H9 (cell line): ENCODE measurements at regions not wholly inside any gene's neighbourhood (a gene's known extent, or its start where the extent isn't known, plus 50 kb on each side); places are given as distances from the start of the nearest gene placed in this dataset.

ENCODE experiments used
- DNase-seq: peaks from one replicate; pipeline ENCODE4 v3.0.0-alpha.2; 2017
- H2AFZ ChIP-seq: one replicate; pipeline ENCODE4 v1.6.1; 2013; ENCODE audit warnings: mild to moderate bottlenecking, low read length, control low read depth, moderate library complexity
- H2AK5ac ChIP-seq: 2 replicates; pipeline ENCODE4 v1.6.1; 2013; ENCODE audit warnings: low read length, control low read depth, mixed read lengths; ENCODE audit not compliant: insufficient read length
- H2BK120ac ChIP-seq: one replicate; pipeline ENCODE4 v1.6.1; 2013; ENCODE audit warnings: low read depth, mild to moderate bottlenecking, low read length, control low read depth, inconsistent platforms; ENCODE audit not compliant: poor library complexity, severe bottlenecking
- H2BK12ac ChIP-seq: 2 replicates; pipeline ENCODE4 v1.6.1; 2013; ENCODE audit warnings: low read length, control low read depth, mixed read lengths, low read depth; ENCODE audit not compliant: insufficient read length
- H2BK15ac ChIP-seq: 2 replicates; pipeline ENCODE4 v1.6.1; 2013; ENCODE audit warnings: low read depth, low read length, control low read depth
- H2BK20ac ChIP-seq: one replicate; pipeline ENCODE4 v1.6.1; 2013; ENCODE audit warnings: low read depth, mild to moderate bottlenecking, low read length, control low read depth, inconsistent platforms; ENCODE audit not compliant: poor library complexity, severe bottlenecking
- H2BK5ac ChIP-seq: 2 replicates; pipeline ENCODE4 v1.6.1; 2013; ENCODE audit warnings: low read length, control low read depth, mixed read lengths; ENCODE audit not compliant: insufficient read length
- H3K14ac ChIP-seq: 2 replicates; pipeline ENCODE4 v1.6.1; 2013; ENCODE audit warnings: low read length, control low read depth; ENCODE audit not compliant: insufficient read depth
- H3K18ac ChIP-seq: 2 replicates; pipeline ENCODE4 v1.6.1; 2013; ENCODE audit warnings: low read depth, mild to moderate bottlenecking, mixed read lengths, low read length, control low read depth; ENCODE audit not compliant: insufficient read length
- H3K23ac ChIP-seq: 2 replicates; pipeline ENCODE4 v1.6.1; 2013; ENCODE audit warnings: low read length, control low read depth, mixed read lengths, low read depth; ENCODE audit not compliant: insufficient read length
- H3K23me2 ChIP-seq: 2 replicates; pipeline ENCODE4 v1.6.1; 2013; ENCODE audit warnings: low read depth, mild to moderate bottlenecking, mixed read lengths, low read length, control low read depth; ENCODE audit not compliant: insufficient read length, poor library complexity, severe bottlenecking
- H3K27ac ChIP-seq: 2 replicates; pipeline ENCODE4 v1.5.1; 2013; ENCODE audit warnings: low read length, control low read depth, mixed read lengths, low read depth; ENCODE audit not compliant: insufficient read length
- H3K27me3 ChIP-seq: 2 replicates; pipeline ENCODE4 v1.6.1; 2013; ENCODE audit warnings: low read length, control low read depth, inconsistent platforms; ENCODE audit not compliant: insufficient read depth
- H3K4ac ChIP-seq: 2 replicates; pipeline ENCODE4 v1.6.1; 2013; ENCODE audit warnings: low read depth, mild to moderate bottlenecking, control low read depth, inconsistent platforms, low read length, moderate library complexity
- H3K4me1 ChIP-seq: 2 replicates; pipeline ENCODE4 v1.6.1; 2013; ENCODE audit warnings: low read length, control low read depth, inconsistent platforms; ENCODE audit not compliant: insufficient read depth
- H3K4me2 ChIP-seq: 2 replicates; pipeline ENCODE4 v1.6.1; 2013; ENCODE audit warnings: low read length, control low read depth, mixed read lengths; ENCODE audit not compliant: insufficient read length, insufficient read depth
- H3K56ac ChIP-seq: 2 replicates; pipeline ENCODE4 v1.6.1; 2013; ENCODE audit warnings: low read depth, mild to moderate bottlenecking, mixed read lengths, low read length, control low read depth; ENCODE audit not compliant: insufficient read length
- H3K79me1 ChIP-seq: 2 replicates; pipeline ENCODE4 v1.6.1; 2013; ENCODE audit warnings: low read depth, mild to moderate bottlenecking, moderate library complexity, low read length, control low read depth, inconsistent platforms; ENCODE audit not compliant: insufficient read depth, poor library complexity, severe bottlenecking
- H3K79me2 ChIP-seq: 2 replicates; pipeline ENCODE4 v1.6.1; 2013; ENCODE audit warnings: low read length, control low read depth, inconsistent platforms; ENCODE audit not compliant: insufficient read depth
- H3K9ac ChIP-seq: 2 replicates; pipeline ENCODE4 v1.6.1; 2013; ENCODE audit warnings: low read length, control low read depth, mixed read lengths; ENCODE audit not compliant: insufficient read length; ENCODE audit errors: extremely low read depth
- H3K9me3 ChIP-seq: one replicate; pipeline ENCODE4 v1.6.1; 2013; ENCODE audit warnings: low read depth, low read length, inconsistent platforms; ENCODE audit not compliant: control insufficient read depth
- H3T11ph ChIP-seq: one replicate; pipeline ENCODE4 v1.6.1; 2013; ENCODE audit warnings: mild to moderate bottlenecking, low read length, control low read depth, inconsistent platforms
- H4K20me1 ChIP-seq: one replicate; pipeline ENCODE4 v1.6.1; 2013; ENCODE audit not compliant: control insufficient read depth, insufficient read length, insufficient read depth
- H4K5ac ChIP-seq: 2 replicates; pipeline ENCODE4 v1.6.1; 2013; ENCODE audit warnings: low read depth, mild to moderate bottlenecking, mixed read lengths, low read length, control low read depth; ENCODE audit not compliant: insufficient read length
- H4K8ac ChIP-seq: replicated peaks from 2 replicates; pipeline ENCODE4 v1.6.1; 2013; ENCODE audit warnings: low read length, control low read depth, mixed read lengths, low read depth; ENCODE audit not compliant: insufficient read length
- H4K91ac ChIP-seq: 2 replicates; pipeline ENCODE4 v1.6.1; 2013; ENCODE audit warnings: low read depth, mild to moderate bottlenecking, moderate library complexity, mixed read lengths, low read length, control low read depth; ENCODE audit not compliant: insufficient read length
- H3K27ac Mint-ChIP-seq, 3 experiments: 2 replicates in 2 of 3; 3 replicates in 1 of 3; pipeline ENCODE4 v1.8.0; 2020 to 2021; ENCODE audit warnings: mixed read lengths in 3 of 3, mild to moderate bottlenecking in 1 of 3, moderate library complexity in 1 of 3
- H3K27me3 Mint-ChIP-seq: 2 replicates; pipeline ENCODE4 v1.8.0; 2021; ENCODE audit warnings: low read depth, mild to moderate bottlenecking, moderate library complexity, mixed read lengths
- H3K36me3 Mint-ChIP-seq, 3 experiments: 2 replicates in 2 of 3; 3 replicates in 1 of 3; pipeline ENCODE4 v1.8.0; 2020 to 2021; ENCODE audit warnings: low read depth in 3 of 3, mixed read lengths in 3 of 3; ENCODE audit not compliant: insufficient read depth in 1 of 3
- H3K4me1 Mint-ChIP-seq, 2 experiments: 2 replicates each; pipeline ENCODE4 v1.8.0; 2020; ENCODE audit warnings: mixed read lengths in 2 of 2
- H3K4me3 Mint-ChIP-seq, 2 experiments: 2 replicates in 1 of 2; 3 replicates in 1 of 2; pipeline ENCODE4 v1.8.0; 2020 to 2021; ENCODE audit warnings: mild to moderate bottlenecking in 2 of 2, mixed read lengths in 2 of 2, moderate library complexity in 1 of 2
- H3K9me3 Mint-ChIP-seq, 2 experiments: 2 replicates in 1 of 2; 3 replicates in 1 of 2; pipeline ENCODE4 v1.8.0; 2020; ENCODE audit warnings: mild to moderate bottlenecking in 2 of 2, mixed read lengths in 2 of 2, moderate library complexity in 1 of 2
- CTCF ChIP-seq: fragments of 200-600 bp; sonication (generic); conservative IDR thresholded peaks from 3 replicates; pipeline ENCODE4 v1.8.0; 2021; ENCODE audit warnings: antibody characterized with exemption, mild to moderate bottlenecking
- WGBS: extraction: QIAGEN DNeasy Blood & Tissue Kit; methylation state at CpG from one replicate; pipeline ENCODE4 v1.1.7; 2013; ENCODE audit warnings: missing lambda C conversion rate, low lambda C conversion rate, mixed read lengths; ENCODE audit not compliant: insufficient read length; ENCODE audit errors: extremely low coverage; 5-methylcytosine and 5-hydroxymethylcytosine counted together

- no peak overlapping the region for H2BK15ac ChIP-seq
- H4K5ac ChIP-seq = no peak overlapping the region
- peak overlapping the region; percentile 45 for H4K8ac ChIP-seq
- no peaks in the 10 kb centered on the region; the same call in 1 of the 2 replicates for H3K27me3 ChIP-seq
- H2BK120ac ChIP-seq = no peak overlapping the region
- H3K36me3 Mint-ChIP-seq = peaks cover 0 to 9% (median 6%) of the 10 kb centered on the region in 3 experiments; a peak in 4 of 7 replicates
- no peak overlapping the region for H2BK12ac ChIP-seq
- no peak overlapping the region; the same call in 1 of the 2 replicates for H3K14ac ChIP-seq
- H3K27ac ChIP-seq = no peak overlapping the region
- no peak overlapping the region for H3K4me3 Mint-ChIP-seq
- no peak overlapping the region for H2BK5ac ChIP-seq
- H3K27me3 Mint-ChIP-seq = peaks cover 29% of the 10 kb centered on the region
- H4K91ac ChIP-seq = no peak overlapping the region
- no peak for DNase-seq
- H2AFZ ChIP-seq = no peak overlapping the region
- no peak overlapping the region for H3K27ac Mint-ChIP-seq
- no peak overlapping the region for H3K4ac ChIP-seq
- H3K79me2 ChIP-seq = no peaks in the 10 kb centered on the region
- no peak overlapping the region for H3K4me2 ChIP-seq
- no peaks in the 10 kb centered on the region for H3K4me1 ChIP-seq
- no peak for TF ChIP-seq CTCF
- no peaks in the 10 kb centered on the region for H3K23me2 ChIP-seq
- no peaks in the 10 kb centered on the region for H3K79me1 ChIP-seq
- peaks cover 17 to 29% of the 10 kb centered on the region in 2 experiments; a peak in 4 of 5 replicates for H3K9me3 Mint-ChIP-seq
- H2BK20ac ChIP-seq = no peak overlapping the region
- H3K9me3 ChIP-seq = no peaks in the 10 kb centered on the region
- H3K9ac ChIP-seq = no peak overlapping the region
- H3K4me1 Mint-ChIP-seq = peaks cover 0 to 10% of the 10 kb centered on the region in 2 experiments; a peak in 2 of 4 replicates
- no peak overlapping the region for H3K18ac ChIP-seq
- H2AK5ac ChIP-seq = no peak overlapping the region
- no peak overlapping the region for H3K56ac ChIP-seq
- no peaks in the 10 kb centered on the region for H4K20me1 ChIP-seq
- H3T11ph ChIP-seq = no peak overlapping the region
- no CpG with 5 or more reads among the region's 8 CpGs for WGBS
- H3K23ac ChIP-seq = no peak overlapping the region
Observed at GRCh38 chr7:155911471-155912105, 99.3 kb upstream of the SHH start.
